IMR-90 (cell line): ENCODE measurements at regions not wholly inside any gene's neighbourhood (a gene's known extent, or its start where the extent isn't known, plus 50 kb on each side); places are given as distances from the start of the nearest gene placed in this dataset.

Source experiments
- CTCF ChIP-seq: conservative IDR thresholded peaks from 2 replicates; pipeline ENCODE4 v1.5.1; 2012; ENCODE audit warnings: mild to moderate bottlenecking, low read depth, low read length, improper control_type of control experiment
- MXI1 ChIP-seq: IDR thresholded peaks from 2 replicates; pipeline ENCODE4 v1.6.1; 2012; ENCODE audit warnings: low read depth, mild to moderate bottlenecking, low read length, moderate library complexity, borderline replicate concordance
- RAD21 ChIP-seq: IDR thresholded peaks from 2 replicates; pipeline ENCODE4 v1.6.1; 2012; ENCODE audit warnings: low read length, improper control_type of control experiment

- TF ChIP-seq CTCF (no peak), RAD21 (no peak), MXI1 (no peak)
Measured at GRCh38 chr3:21995079-21995607, 244.1 kb upstream of the ZNF385D start.
